HG02885 (cell line): ENCODE measurements at regions not wholly inside any gene's neighbourhood (a gene's known extent, or its start where the extent isn't known, plus 50 kb on each side); places are given as distances from the start of the nearest gene placed in this dataset.
A peak's percentile ranks its signal among the peaks of the same experiment; 100 is the strongest.

ENCODE experiments used
- ATAC-seq: cut with Tn5 transposase; IDR thresholded peaks from one replicate; pipeline ENCODE4 v1.9.1; 2021; ENCODE audit warnings: mild to moderate bottlenecking; ENCODE audit not compliant: unreplicated experiment, poor library complexity

DNA sequence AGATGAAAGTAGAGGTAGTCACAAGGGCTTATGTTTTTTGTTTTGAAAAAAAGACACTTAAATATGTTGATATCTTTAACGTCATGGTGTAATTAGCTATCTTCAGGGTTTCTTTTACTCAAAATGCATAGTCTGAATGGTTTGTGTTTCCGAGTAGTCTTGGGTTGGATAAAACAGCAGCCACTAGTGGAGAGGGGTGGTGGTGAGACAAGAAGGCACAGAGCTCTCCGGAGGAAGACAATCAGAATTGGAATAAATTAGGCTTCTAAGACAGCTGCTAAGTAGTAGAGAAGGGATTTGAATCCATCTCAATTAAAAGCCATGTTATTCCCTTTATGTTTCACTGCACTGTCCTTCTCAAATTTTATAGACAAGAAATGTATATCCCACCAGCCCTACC, 240.4 kb upstream of the VEGFC start:
- no peak for ATAC-seq

DNA sequence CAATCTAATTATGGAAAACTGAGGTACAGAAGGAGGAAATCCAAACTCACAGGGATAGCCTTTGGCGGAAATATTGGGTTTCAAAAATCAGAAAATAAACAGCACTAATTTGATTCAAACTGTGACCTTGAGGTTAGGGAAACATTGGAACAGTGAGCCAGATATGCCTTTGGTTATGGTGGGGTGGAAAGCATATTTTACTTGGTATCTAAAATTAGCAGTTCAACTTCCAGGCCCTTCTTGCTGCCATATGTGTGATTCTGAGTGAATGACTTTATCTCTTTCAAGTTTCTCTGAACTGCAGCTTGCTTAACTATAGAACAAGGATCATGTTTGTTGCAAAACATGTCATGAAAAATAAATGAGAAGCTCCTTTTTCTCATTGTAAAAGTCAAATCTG, 240.9 kb upstream of the VEGFC start:
- no peak for ATAC-seq

DNA sequence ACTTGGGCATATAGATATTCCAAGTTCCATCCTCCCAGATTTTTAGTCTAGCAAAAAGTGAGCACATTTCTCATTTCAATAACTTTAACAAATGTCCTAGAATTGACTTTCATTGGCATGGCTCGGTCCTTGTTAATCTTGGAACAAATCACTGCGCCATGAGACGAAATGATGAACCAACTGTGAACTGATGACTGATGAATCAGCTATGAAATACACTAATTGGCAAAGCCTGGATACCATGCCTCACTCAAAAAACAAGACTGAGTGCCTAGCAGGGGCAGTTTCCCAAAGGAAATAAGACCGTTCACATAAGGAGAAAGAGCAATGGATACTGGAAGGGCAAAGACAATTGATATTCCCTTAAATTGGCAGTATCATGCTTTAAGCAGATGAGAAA, 248.6 kb upstream of the VEGFC start:
- no peak for ATAC-seq

DNA sequence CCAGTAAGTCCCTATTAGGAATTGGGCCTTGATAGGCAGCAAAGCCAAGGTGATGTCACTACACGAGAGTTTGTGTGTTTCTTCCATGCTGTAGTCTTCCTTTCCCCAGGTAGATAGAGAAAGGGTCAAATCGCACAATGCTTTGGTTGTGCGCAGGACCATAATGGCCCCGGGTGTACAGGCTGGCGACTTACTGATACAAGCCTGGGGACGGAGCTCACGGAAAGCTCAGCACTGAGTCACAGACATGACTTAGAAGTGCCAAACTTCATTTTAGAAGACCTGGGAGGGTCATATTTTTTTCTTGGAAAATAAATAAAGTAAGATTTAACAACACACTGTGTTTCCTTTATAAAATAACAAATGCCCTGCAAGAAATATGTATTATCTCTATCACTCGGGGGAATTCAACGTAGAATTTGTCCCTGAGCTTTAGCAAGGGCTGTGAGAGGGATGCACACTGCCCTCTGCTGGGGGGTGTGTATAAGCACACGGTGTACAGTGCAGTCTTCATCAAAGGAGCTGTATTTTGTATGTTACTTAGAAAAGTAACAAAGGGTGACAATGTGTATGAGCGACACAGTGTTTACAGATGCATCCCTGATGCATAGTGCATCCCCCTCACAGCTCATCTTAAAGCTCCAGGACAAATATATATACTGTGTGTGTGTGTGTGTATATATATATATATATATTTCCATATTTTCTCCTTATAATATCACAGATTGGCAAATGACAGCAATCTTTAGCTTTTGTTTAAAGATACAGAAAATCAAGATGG, 254.5 kb upstream of the VEGFC start:
- ATAC-seq, result peak; percentile 88

DNA sequence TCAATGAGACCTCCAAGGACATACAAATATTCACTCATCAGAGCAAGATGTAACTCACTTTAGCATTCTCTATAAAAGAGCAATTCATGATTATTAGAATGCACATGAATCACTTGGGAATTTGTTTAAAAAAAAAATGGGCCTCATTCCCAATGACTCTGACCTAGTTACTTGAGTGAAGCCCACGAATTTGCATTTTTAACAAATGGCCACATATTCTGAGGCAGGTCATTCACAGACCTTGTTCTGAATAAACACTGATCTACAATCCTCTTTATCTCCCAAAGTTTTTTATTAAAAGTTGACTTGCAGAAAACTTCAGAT, 255.1 kb upstream of the VEGFC start:
- ATAC-seq, result no peak

DNA sequence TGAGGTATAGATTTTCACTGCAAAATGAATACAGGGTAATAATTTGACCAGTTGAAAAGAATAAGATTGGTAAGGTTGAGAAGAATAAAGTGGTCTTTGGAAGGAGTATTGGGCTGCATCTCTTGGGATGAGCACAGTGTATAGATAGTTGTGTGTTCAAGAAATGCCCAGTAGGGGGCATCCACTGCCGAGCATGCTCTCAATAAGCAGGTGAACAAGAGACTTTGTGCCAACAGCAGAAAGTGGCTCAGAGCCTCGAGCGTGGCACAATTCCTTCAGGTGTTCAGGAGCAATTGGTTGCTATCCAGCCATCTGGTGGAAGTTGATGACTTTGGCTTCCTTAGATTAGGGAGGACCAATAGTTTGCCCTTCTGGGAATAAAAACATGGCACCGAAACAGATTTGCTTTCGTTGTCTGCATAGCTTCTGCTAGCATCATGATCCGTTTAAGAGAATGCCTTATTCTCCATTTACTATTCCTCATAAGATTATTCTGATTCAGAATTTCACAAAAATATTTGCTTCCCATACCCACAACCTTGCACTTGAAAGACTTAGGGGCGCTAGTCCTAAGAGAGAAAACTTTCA, 258.1 kb upstream of the NEIL3 start:
- ATAC-seq, result peak; percentile 92

DNA sequence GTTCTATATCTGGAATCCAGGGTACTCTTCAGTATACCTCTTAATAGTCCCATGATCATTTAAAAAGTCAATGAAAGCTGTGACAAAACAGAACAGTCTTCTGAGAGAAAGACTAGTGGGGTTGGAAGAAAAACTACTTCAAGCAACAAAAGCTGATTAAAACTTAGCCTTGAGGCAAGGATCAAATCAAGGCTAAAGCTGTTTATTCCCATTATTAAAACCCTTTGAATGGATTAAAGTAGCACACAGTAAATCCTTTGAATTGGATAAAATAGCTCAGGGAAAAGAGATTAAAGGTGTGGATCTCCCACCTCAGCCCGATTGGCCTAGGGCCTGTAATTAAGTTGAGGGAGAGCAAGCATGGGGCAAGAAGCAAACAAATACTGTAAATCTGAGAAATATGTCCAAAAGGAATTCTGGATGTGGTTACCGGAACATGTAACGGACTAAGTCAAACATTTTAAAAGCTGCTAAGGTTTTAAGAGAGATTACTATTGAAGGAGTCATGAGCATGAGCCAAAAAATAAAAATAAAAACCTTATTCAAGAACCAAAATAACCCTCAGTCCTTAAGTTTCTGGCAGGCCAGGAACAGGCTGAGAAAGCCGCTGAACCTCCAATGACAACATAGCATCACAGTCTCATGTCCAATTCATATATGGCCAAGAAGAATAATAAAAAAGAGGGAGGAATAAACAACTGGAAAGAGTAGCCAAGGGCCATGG, 257.3 kb upstream of the NEIL3 start:
- no peak for ATAC-seq

DNA sequence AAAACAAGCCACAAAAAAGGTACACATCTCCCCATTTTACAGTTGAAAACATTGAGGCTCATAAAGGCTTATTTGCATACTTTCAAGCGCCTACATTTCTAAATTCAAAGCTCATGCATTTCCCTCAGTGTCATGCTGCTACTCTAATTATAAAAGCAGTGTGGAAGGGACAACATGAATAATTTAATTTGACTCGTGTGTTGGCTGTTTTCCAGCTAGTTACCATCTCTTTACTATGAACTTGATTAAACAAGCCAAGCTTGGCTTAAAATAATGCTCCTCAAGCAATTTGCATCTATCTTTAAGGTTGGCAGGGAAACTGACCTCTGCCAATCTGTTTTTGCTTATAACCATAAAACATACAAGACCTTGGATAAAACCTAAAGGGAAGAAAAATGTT, 252.5 kb upstream of the NEIL3 start:
- ATAC-seq, result no peak

DNA sequence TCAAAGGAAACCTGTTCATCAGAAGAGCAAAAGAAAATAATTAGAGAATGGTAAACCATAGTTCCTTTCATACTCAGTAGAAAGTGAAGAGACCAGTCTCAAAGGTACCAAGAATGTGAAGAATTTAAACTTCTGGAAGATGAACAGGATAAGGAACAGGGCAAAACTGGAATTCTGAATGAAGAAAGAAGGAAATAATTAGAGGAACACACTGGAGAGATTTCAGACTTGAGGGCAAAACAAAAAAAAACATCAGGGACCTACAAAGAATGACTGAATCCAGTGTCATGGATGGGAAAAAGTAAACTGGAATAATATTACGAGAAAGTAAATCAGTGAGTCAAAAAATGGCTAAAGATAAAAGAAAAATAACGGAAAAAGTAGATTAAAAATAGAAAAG, 245.6 kb upstream of the NEIL3 start:
- ATAC-seq, result no peak

DNA sequence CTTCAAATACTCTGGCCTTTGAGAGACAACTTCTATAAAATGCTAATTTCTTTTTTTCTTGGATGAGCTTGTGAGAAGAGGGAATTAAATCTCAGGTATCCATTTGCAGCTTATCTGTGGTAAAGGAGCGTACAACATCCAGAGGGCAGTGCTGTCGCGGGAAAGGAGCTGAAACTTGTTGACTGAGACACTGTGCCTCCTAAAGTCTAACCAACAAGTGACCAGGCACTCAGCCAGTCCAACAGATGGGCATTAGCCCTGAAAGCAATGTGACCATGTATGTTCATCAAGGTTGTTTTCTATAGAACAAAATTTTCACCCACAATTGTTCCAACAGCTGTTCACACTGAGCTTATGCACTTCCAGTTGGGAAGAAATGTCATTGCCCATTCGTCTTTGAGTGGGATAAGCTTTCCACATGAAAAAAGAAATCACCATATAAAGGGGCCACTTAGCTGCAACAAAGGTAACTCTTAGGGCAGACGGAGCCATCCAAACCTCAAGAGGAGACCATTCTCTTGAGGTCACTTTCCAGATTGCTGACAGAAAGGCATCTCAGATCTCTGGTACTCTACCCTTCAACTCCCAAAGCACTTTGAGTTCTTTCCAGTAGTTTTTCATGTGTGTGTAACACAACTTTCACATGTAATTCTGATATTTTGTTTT, 244.8 kb upstream of the NEIL3 start:
- no peak for ATAC-seq

DNA sequence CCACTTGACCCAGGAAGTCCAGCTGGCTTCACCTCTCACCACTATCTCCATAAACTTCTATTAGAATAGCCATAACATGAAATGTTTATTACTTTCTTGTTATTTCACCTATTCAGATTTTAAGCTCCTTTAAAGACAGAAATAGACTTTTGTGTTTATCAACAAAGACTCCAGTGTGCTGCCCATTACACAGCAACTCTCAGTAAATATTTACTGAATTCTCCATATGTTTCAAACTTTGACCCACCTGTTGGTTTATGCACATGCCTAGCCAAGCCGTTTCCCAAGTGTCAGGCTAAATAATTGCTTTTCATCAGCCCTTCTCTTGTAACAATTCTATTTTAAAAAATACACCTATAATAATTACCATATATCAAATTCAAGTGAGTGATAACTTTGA, 242.9 kb upstream of the NEIL3 start:
- ATAC-seq, result no peak

DNA sequence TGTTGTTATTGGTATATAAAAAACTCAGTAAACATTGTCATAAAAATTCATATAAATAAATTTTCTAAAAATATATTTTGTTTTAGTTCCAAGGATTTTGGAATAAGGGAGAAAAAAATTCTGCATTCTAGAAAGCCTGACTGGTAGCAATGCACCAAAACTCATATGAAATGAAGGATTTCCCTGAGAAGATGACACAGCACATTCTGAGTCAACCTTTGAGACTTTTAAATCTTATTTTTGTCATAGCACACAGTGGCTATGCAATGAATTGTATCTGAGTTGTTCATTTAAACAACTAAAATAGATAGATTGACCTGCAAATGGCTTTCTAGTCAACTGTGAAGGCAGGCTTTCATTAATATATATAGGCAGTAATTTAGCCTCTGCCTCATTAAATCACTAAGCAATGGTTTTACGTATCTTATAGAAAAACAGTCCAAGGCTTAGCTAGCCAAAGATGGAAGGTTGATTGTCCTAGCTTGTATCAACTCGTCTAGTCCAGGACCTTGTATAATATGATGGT, 239.1 kb upstream of the NEIL3 start:
- no peak for ATAC-seq

DNA sequence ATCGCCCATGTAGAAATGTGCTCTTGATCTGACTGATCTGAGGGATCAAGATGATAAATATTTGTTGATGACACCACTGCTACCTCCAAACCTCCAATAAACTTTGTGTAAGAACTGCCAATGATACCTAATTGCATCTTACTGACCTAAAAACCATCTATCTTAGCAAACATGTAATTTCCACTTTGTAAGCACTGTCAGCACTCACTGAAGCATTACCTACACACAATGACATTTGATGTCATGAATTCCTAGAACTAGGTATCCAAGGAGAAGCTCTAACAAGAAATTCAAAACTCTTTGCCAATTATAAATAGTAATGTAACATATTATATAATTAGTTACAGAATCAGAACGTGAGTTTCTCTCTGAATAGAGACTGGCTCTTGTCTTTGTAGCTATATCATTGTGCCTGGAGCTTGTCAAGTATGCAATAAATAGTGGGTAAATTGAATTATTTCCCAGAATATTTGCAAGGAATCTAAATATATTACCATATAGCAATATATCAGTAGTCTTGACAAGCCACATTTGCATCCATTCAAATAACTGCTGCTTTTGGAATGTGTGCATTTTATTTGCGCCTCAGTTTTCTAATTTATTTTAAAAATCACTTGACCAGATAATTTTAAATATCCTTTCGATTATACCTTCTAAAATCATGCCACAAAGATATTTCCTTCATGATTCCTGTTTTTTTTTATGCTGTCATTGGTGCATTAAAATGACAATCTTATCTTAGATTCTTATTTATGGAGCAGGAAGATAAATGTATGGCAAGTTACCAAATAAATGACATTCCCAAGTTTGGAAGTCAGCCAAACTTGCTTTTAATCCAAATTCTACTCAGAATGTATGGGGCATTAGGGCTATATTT, 232.3 kb upstream of the NEIL3 start:
- ATAC-seq, result no peak

DNA sequence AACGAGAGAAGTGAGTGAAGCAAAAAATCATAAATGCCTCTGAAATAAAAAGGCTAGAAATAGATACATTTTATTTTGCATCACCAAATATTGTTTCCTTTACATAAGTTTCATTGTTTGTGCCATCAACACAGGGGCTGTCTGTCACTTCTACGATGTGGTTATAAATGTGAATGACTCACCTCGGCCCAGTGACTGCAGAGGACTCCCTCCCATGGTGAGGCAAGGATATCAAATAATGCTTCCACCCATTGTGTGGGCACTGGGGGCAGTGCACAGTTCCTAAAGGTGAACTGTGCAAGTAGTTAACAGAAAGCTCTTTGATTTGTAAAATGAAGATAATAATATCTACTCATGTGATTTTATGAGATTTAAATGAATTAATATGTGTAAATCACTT, 230.3 kb upstream of the NEIL3 start:
- no peak for ATAC-seq

DNA sequence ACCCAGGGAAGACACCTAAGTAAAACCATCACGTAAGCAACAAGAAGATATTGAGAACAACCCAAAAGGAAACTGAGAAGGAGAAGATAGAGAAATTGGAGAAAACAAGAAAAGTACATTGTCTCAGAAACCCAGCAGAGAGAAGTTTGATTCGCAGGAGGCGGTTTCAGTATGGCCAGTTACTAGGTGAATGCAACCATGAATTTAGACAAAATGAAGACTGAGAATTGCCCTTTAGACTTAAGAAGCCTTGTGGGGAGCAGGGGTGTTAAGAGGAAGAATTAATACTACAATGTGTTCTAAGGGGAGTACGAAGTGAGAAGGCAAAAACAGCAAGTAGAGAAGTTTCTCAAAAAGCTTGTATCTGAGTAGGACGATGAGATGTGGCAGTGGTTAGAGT, 229.3 kb upstream of the NEIL3 start:
- ATAC-seq, result no peak

DNA sequence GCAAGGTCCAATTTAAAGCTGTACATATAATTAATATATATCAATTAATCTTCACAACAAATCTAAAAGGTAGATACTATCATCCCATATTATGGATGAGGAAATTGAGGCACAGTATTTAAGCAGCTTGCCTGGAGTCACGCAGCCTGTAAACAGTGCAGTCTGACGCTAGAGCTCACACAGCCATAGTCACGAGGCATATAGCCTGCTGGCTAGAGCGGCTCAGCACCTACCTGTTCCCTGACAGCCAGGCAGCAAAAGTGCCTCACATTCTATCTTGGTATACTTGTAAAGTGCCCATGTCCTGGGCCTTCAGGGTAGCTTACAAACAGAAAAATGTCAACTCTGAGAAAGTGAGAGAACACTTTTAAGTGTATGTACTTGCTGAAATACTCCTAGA, 222.6 kb upstream of the NEIL3 start:
- ATAC-seq, result no peak

DNA sequence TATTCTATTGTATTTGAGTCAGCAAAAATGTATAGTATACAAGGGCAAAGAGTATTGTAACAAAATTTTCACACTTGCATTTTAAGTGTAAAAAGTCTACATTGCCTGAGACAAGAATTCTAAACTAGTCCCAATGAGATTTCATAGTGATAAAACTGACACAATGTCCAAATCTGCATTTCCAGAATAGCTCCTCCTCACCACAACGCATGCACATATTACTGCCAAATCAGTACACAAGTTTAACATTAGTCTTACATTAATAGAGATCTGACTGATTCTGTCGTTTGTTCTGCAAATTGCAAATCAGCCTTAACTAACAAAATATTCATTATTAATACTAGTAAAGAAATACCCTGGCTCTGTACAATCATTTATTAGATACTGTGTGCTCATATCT, 222.2 kb upstream of the NEIL3 start:
- ATAC-seq, result no peak

DNA sequence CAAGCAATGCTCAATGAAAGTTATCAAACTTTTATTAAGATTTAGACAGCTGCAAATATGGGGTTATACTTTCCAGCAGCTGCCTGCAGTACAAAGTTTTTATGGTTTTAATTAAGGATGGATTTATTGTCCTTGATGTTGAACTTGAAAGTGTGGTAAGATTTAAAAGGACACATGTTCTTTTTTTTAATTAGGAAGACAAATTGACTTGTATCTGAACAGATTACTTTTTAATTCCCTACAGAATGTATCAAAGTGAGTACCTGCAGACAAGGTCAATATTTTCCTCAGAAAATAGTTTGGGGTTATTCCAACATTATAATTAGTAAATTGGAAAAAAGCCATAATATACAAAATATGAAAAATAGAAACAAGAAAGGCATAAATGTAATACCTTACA, 218.2 kb upstream of the NEIL3 start:
- no peak for ATAC-seq

DNA sequence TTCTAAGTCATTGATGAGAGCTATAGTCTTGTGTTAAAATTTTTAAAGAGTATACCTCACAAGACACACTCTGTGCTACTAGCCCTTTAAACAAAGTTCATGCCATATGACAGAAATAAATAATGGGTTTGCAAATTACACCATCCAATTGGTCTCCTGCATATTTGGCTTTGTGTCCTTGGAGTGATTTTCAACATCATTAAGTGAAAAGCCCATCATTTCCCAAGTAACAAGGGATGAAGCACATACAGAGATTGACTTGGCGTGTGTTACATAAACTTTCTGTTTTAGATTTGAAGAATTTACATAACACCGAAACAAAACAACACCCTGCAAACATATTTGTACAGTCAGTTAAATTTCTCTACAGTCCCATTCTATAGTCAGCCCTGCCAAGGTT, 216.9 kb upstream of the NEIL3 start:
- no peak for ATAC-seq

DNA sequence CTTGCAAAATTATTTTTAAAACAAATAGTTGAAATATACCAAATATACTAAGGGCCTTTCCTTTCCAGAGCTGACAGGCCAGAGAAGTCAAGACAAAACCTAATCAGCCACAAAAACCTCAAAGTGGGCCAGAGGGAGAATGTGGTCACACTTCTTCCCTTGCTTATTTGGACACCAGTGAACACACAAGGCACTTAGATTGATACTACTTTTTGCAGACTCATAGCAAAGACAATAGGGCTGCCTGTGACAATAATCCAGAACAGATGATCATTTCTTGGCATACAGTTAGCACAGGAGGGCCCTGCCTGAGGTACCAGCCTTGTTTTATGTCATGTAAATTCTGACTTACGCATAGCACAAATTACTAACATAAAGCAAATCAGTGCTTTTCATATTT, 215.7 kb upstream of the NEIL3 start:
- ATAC-seq, result no peak
